GM12873 (cell line): ENCODE measurements at regions not wholly inside any gene's neighbourhood (a gene's known extent, or its start where the extent isn't known, plus 50 kb on each side); places are given as distances from the start of the nearest gene placed in this dataset.

Experiments
- TF ChIP-seq, protein P1 (sequence below): IDR thresholded peaks from 2 replicates; pipeline ENCODE4 v1.5.1; 2012; ENCODE audit warnings: low read depth, mild to moderate bottlenecking, moderate library complexity, low read length, control low read depth; ENCODE audit not compliant: insufficient read depth; ENCODE audit errors: missing control alignments

DNA sequence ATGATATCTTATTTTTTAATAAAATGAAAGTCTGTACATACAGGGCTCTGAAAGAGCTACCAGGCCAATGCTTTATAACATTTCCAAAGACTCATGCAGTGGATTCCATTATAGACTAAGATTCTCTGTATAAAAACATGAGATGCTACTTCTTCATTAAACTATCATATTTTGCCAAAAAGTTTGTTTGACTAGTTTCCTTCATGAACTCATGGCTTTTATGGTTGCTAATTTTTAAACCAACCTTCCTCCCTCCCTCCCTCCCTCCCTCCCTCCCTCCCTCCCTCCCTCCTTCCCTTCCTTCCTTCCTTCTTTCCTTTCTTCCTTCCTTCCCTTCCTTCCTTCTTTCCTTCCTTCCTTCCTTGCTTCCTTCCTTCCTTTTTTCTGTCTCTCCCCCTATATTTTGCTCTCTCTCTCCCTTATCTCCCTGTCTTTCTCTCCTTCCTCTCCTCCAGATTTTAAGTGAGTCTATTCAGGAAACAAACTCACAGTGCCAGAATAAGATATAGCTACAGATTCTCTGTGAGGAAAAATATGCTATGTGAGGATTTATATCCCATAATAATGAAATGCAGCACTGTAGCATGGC, 961.5 kb upstream of the ZEB2 start:
- TF ChIP-seq, protein P1, sequence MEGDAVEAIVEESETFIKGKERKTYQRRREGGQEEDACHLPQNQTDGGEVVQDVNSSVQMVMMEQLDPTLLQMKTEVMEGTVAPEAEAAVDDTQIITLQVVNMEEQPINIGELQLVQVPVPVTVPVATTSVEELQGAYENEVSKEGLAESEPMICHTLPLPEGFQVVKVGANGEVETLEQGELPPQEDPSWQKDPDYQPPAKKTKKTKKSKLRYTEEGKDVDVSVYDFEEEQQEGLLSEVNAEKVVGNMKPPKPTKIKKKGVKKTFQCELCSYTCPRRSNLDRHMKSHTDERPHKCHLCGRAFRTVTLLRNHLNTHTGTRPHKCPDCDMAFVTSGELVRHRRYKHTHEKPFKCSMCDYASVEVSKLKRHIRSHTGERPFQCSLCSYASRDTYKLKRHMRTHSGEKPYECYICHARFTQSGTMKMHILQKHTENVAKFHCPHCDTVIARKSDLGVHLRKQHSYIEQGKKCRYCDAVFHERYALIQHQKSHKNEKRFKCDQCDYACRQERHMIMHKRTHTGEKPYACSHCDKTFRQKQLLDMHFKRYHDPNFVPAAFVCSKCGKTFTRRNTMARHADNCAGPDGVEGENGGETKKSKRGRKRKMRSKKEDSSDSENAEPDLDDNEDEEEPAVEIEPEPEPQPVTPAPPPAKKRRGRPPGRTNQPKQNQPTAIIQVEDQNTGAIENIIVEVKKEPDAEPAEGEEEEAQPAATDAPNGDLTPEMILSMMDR, result no peak

DNA sequence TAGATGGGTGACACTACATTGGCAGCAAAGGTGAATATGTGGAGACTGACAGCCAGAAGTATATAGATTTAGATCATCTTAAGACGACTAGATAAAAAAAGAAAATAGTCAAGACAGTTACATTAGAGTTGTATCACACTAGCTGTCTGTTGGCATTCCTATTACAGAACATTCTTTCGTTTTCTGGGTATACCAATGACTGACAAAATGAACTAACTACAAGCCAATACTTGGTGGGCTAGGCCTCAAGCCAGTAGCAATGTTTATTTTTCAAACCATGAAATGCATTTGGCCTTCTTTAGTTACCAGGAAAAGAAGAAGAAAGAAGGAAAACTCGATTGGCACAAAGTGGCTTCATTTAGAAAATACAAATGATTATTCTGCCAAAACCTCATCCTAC, 944.9 kb upstream of the ZEB2 start:
- TF ChIP-seq, protein P1, result no peak

DNA sequence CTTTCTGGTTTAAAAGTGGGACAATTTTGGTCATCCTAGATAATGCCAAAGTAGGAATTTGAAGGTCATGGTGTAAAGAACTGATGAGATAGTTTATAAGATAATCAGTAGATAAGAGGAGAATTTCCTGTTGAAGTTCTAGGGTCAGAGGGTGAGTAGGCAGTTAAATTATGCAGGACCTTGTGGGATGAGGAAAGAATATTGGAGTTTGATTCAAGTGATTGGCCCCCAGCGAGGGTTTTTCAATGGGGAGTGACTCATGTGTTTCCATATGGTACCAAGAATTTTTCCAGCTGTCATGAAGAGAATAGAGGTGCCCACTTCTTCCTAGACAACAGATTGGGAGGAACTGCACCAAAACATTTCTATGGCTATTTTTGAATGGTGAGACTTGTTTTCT, 940.2 kb upstream of the ZEB2 start:
- TF ChIP-seq, protein P1, result no peak

DNA sequence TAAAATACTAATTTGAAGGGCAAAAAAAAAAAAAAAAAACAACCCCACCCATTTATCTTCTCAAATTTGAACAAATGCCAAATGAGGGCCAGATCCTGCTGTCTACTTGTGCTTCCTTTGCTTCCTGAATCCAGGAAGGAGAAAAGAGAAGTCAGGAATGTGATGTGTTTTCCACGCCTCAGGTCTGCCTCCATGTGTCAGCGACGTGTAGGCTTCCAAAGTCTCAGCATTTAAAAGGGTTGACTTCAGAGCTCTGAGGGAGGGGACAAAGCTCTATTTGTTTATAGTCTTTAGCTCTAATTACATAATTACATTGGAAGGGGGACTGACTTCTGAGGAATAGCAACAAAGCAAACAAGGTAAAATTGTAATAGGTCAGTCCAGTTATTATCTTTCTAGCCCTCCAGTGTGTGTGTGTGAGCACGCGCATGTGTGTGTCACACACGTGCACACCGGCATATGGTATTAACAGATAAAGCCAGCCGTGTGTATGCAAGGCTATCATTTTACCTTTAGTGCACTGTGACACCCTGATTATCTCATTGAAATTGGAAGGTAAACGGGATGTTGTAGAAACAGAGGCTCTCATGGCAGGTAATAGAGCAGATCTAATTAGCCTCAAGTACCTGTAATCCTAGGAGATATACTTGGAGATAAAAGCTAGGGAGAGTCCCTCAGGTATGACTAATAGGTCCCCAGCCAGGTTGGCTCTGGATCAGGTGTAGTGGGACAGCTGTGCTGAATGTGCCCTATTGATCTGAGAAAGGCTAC, 911.4 kb upstream of the ZEB2 start:
- TF ChIP-seq, protein P1, result no peak

DNA sequence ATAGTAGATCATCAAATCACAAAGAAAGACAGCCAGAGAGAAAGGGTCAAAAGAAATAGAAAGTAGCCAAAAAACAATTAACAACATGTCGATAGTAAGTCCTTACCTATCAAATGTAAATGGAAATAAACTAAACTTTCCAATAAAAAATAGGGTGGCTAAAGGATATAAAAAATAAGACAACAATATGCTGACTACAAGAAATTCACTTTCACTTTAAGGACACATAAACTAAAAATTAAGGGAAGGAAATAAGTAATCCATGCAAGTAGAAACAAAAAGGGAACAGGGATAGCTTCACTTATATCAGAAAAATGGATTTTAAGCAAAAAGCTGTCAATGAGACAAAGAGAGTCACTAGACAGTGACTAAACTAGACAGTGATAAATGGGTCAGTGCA, 903.9 kb upstream of the ZEB2 start:
- TF ChIP-seq, protein P1, result no peak

DNA sequence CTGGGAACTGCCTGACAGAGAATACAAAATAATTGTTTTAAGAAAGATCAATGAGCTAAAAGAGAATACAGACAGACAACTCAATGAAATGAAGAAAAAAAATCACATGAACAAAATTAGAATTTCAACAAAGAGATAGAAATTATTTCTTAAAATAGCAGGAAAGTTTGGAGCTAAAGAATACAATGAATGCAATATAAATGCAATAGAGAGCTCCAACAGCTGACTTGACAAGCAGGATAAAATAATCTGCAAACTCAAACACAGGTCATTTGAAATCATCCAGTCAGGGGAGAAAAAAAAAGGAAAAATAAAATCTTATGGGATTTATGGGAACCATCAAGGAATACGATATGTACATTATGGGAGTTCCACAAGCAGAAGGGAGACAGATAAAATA, 902.7 kb upstream of the ZEB2 start:
- TF ChIP-seq, protein P1, result no peak

DNA sequence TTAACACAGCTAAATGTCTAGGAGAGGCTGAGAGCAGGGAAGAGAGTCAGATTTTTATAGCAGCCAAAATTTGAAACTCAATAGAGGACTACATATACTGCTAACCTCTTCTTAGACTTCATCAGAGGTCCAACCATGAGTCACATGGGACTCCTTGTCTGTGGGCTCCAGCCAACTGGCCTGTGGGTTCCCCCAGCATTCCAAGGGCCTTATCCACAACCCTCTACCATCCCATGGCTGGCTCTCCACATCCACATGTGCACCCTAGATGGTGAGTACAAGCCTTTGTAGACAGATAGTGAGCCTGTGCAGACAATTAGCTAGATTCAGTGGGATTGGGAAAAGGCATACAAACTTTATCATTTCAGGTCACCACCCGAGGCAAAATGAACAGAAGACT, 901.9 kb upstream of the ZEB2 start:
- TF ChIP-seq, protein P1, result no peak
